Fibroblast of lung (primary cell): ENCODE measurements at regions not wholly inside any gene's neighbourhood (a gene's known extent, or its start where the extent isn't known, plus 50 kb on each side); places are given as distances from the start of the nearest gene placed in this dataset.
A peak's percentile ranks its signal among the peaks of the same experiment; 100 is the strongest.

Source experiments
- DNase-seq, 2 donors: peaks; one replicate each; pipeline versions ENCODE4 v3.0.0 to v3.0.0-alpha.2; 2010; ENCODE audit warnings: low read depth in 2 of 2
- H2AFZ ChIP-seq: 2 replicates; pipeline ENCODE4 v1.5.1; 2012; ENCODE audit warnings: low read length, control low read depth, inconsistent platforms
- H3K27ac ChIP-seq: 2 replicates; pipeline ENCODE4 v1.5.1; 2011; ENCODE audit warnings: low read length, control low read depth; ENCODE audit not compliant: insufficient read depth
- H3K27me3 ChIP-seq: 2 replicates; pipeline ENCODE4 v1.5.1; 2011; ENCODE audit warnings: mild to moderate bottlenecking, low read length; ENCODE audit not compliant: control insufficient read depth, insufficient read depth
- H3K36me3 ChIP-seq: 2 replicates; pipeline ENCODE4 v1.5.1; 2011; ENCODE audit warnings: low read length; ENCODE audit not compliant: control insufficient read depth, insufficient read depth
- H3K4me1 ChIP-seq: 2 replicates; pipeline ENCODE4 v1.5.1; 2011; ENCODE audit warnings: low read length; ENCODE audit not compliant: control insufficient read depth, insufficient read depth; ENCODE audit errors: extremely low read depth
- H3K4me2 ChIP-seq: 2 replicates; pipeline ENCODE4 v1.5.1; 2011; ENCODE audit warnings: low read length, control low read depth; ENCODE audit not compliant: insufficient read depth; ENCODE audit errors: extremely low read depth
- H3K4me3 ChIP-seq, 4 experiments: fragments of 200-600 bp in 1 of 4; sonication (generic) in 1 of 4; replicated peaks in 1 of 4; 2 replicates each; pipeline ENCODE4 v1.5.1; 2011 to 2016; ENCODE audit warnings: low read length in 4 of 4, low read depth in 3 of 4, mild to moderate bottlenecking in 3 of 4, control low read depth in 2 of 4, inconsistent platforms in 1 of 4, mixed read lengths in 1 of 4; ENCODE audit not compliant: insufficient read depth in 1 of 4; ENCODE audit errors: control extremely low read depth in 1 of 4
- H3K79me2 ChIP-seq: 2 replicates; pipeline ENCODE4 v1.5.1; 2012; ENCODE audit warnings: mild to moderate bottlenecking, low read length, inconsistent platforms; ENCODE audit not compliant: control insufficient read depth, insufficient read depth
- H3K9ac ChIP-seq: 2 replicates; pipeline ENCODE4 v1.5.1; 2011; ENCODE audit warnings: mild to moderate bottlenecking, low read length, control low read depth; ENCODE audit not compliant: insufficient read depth
- H3K9me3 ChIP-seq: 2 replicates; pipeline ENCODE4 v1.5.1; 2012; ENCODE audit warnings: low read depth, low read length; ENCODE audit not compliant: control insufficient read depth, insufficient read depth
- H4K20me1 ChIP-seq: 2 replicates; pipeline ENCODE4 v1.5.1; 2011; ENCODE audit warnings: low read length; ENCODE audit not compliant: control insufficient read depth, insufficient read depth; ENCODE audit errors: extremely low read depth
- EZH2 ChIP-seq: IDR thresholded peaks from 2 replicates; pipeline ENCODE4 v1.5.1; 2012; ENCODE audit warnings: low read length, control low read depth, mild to moderate bottlenecking; ENCODE audit errors: missing control alignments
- TF ChIP-seq, protein P1 (sequence below), 2 donors: IDR thresholded peaks in 1 of 2; conservative IDR thresholded peaks in 1 of 2; 1 replicate in 1 of 2; 2 replicates in 1 of 2; pipeline ENCODE4 v1.5.1; 2011 to 2012; ENCODE audit warnings: low read length in 2 of 2, control low read depth in 1 of 2, inconsistent platforms in 1 of 2, low read depth in 1 of 2, mild to moderate bottlenecking in 1 of 2

DNA sequence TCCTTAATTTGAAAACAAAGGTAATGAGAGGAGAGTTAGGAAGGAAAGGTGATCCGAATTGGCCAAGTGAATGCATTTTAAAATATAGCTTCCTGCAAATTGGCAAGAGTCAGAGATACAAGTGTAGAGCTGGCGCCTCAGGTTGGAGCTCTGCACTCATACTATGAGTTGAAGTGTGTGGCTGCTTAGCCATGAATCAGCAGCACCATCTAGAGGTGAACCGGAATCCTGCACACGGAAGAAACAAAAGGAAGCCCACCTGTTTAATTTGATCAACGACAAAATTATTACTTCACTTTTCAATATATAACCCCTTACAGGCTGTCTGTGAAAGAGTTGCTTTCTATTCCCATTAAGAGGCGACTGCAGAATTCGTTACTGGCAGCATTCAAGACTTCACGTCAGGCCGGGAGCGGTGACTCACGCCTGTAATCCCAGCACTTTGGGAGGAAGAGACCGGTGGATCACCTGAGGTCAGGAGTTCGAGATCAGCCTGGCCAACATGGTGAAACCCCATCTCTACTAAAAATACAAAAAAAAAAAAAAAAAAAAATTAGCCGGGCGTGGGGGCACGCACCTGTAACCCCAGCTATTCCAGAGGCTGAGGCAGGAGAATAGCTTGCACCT lies 1253.7 kb upstream of the CDH8 start:
- Histone ChIP-seq H3K4me2 (no peak overlapping the region), H3K27me3 (no peaks in the 10 kb centered on the region), H3K4me1 (no peaks in the 10 kb centered on the region), H3K4me3 (no peak overlapping the region), H2AFZ (no peak overlapping the region), H3K27ac (no peak overlapping the region), H3K9me3 (no peaks in the 10 kb centered on the region), H3K9ac (no peak overlapping the region), H3K79me2 (no peaks in the 10 kb centered on the region), H4K20me1 (no peaks in the 10 kb centered on the region), H3K36me3 (no peaks in the 10 kb centered on the region)
- no peak for TF ChIP-seq EZH2
- TF ChIP-seq, protein P1, sequence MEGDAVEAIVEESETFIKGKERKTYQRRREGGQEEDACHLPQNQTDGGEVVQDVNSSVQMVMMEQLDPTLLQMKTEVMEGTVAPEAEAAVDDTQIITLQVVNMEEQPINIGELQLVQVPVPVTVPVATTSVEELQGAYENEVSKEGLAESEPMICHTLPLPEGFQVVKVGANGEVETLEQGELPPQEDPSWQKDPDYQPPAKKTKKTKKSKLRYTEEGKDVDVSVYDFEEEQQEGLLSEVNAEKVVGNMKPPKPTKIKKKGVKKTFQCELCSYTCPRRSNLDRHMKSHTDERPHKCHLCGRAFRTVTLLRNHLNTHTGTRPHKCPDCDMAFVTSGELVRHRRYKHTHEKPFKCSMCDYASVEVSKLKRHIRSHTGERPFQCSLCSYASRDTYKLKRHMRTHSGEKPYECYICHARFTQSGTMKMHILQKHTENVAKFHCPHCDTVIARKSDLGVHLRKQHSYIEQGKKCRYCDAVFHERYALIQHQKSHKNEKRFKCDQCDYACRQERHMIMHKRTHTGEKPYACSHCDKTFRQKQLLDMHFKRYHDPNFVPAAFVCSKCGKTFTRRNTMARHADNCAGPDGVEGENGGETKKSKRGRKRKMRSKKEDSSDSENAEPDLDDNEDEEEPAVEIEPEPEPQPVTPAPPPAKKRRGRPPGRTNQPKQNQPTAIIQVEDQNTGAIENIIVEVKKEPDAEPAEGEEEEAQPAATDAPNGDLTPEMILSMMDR (conservative IDR thresholded peaks at IDR 0.05 in 1 of 2, IDR thresholded peaks at IDR 0.05 in 1 of 2; ENCODE audit: low read depth in 1 of 2, low read length in 2 of 2): peak in 1 of 2 donors; percentile 46
- peak; percentile 1 to 5 for DNase-seq

DNA sequence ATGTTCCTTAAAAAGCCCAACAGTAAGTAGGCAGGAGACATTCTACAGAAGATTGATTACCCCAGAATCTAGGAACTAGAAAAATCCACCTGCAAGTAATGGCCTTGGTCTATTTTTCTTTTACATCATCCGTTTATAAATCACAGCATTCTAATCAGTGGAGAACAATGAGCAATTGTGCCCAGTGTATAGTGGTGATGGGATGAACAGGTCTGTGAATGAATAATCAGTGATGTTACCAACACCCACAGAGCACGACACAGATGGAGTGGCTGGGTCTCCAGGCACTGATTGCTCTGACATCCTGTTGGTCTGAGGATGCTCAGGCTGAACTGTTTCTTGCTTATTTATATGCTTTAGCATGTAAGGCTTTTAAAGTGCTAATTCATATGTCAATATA lies 1251.2 kb upstream of the CDH8 start:
- Histone ChIP-seq H3K27ac (no peak overlapping the region), H3K4me1 (no peaks in the 10 kb centered on the region), H3K4me3 (no peak overlapping the region), H3K36me3 (no peaks in the 10 kb centered on the region), H4K20me1 (no peaks in the 10 kb centered on the region), H3K4me2 (no peak overlapping the region), H2AFZ (no peak overlapping the region), H3K27me3 (no peaks in the 10 kb centered on the region), H3K9me3 (no peaks in the 10 kb centered on the region), H3K79me2 (no peaks in the 10 kb centered on the region), H3K9ac (no peak overlapping the region)
- TF ChIP-seq, protein P1 (conservative IDR thresholded peaks at IDR 0.05 in 1 of 2, IDR thresholded peaks at IDR 0.05 in 1 of 2; ENCODE audit: low read depth in 1 of 2, low read length in 2 of 2): no peak
- no peak for TF ChIP-seq EZH2
- no peak for DNase-seq

DNA sequence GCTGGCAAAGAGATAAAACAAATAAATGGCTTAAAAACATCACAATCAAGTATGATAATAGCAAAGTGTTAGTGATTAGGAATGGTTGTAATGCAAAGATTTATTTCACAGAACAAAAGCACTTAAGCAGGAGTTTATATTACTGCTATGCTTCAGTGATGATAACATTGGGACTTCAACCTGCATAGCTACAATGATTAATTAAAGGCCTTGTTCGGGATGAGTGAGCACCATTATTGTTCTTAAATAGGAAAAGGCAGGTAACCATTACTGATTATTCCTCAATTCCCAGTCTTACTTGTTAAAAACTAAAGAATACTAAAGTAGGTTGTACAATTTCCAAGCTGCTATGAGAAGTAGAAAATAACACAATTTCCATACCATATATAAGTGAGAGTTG lies 1247.5 kb upstream of the CDH8 start:
- no peak overlapping the region for H2AFZ ChIP-seq
- no peak overlapping the region for H3K4me3 ChIP-seq
- H3K36me3 ChIP-seq: no peaks in the 10 kb centered on the region
- no peak for TF ChIP-seq EZH2
- TF ChIP-seq, protein P1 (conservative IDR thresholded peaks at IDR 0.05 in 1 of 2, IDR thresholded peaks at IDR 0.05 in 1 of 2; ENCODE audit: low read depth in 1 of 2, low read length in 2 of 2): no peak
- no peaks in the 10 kb centered on the region for H3K9me3 ChIP-seq
- H3K27ac ChIP-seq: no peak overlapping the region
- no peaks in the 10 kb centered on the region for H3K79me2 ChIP-seq
- H3K4me1 ChIP-seq: no peaks in the 10 kb centered on the region
- H3K4me2 ChIP-seq: no peak overlapping the region
- no peak for DNase-seq
- H3K27me3 ChIP-seq: no peaks in the 10 kb centered on the region
- no peaks in the 10 kb centered on the region for H4K20me1 ChIP-seq
- no peak overlapping the region for H3K9ac ChIP-seq
